Neural progenitor cell (in vitro differentiated cells): ENCODE measurements at regions not wholly inside any gene's neighbourhood (a gene's known extent, or its start where the extent isn't known, plus 50 kb on each side); places are given as distances from the start of the nearest gene placed in this dataset.

Experiments used
- EZH2 ChIP-seq: fragments of 200-600 bp; sonication (generic); IDR thresholded peaks from 2 replicates; pipeline ENCODE4 v1.6.1; 2017; ENCODE audit warnings: antibody characterized with exemption, mild to moderate bottlenecking, moderate library complexity
- TF ChIP-seq, protein P1 (sequence below): fragments of 200-600 bp; sonication (generic); IDR thresholded peaks from 2 replicates; pipeline ENCODE4 v1.5.1; 2017; ENCODE audit warnings: antibody characterized with exemption, mild to moderate bottlenecking

DNA sequence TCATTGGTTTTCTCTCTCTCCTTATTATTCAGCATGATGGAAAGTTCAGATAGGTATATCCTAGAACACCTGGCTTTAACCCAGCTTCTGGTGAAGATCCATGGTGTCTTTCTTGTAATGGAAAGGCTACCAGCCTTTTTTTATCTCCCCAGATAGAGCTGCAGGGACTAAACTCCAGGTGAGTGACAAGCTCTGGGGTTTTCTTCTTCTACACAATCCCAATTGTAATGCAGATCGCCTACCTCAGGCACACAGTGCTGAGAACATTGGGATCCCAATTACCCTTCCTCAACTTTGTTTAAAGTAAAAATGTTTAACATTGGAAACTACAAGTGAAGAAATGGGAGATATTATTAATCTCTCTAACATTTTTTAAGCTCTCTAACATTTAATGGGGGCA is 1851.7 kb downstream of the PCDH9 start:
- TF ChIP-seq, protein P1, sequence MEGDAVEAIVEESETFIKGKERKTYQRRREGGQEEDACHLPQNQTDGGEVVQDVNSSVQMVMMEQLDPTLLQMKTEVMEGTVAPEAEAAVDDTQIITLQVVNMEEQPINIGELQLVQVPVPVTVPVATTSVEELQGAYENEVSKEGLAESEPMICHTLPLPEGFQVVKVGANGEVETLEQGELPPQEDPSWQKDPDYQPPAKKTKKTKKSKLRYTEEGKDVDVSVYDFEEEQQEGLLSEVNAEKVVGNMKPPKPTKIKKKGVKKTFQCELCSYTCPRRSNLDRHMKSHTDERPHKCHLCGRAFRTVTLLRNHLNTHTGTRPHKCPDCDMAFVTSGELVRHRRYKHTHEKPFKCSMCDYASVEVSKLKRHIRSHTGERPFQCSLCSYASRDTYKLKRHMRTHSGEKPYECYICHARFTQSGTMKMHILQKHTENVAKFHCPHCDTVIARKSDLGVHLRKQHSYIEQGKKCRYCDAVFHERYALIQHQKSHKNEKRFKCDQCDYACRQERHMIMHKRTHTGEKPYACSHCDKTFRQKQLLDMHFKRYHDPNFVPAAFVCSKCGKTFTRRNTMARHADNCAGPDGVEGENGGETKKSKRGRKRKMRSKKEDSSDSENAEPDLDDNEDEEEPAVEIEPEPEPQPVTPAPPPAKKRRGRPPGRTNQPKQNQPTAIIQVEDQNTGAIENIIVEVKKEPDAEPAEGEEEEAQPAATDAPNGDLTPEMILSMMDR, result no peak
- TF ChIP-seq EZH2, result no peak
